ENCODE measurements at regions not wholly inside any gene's neighbourhood (a gene's known extent, or its start where the extent isn't known, plus 50 kb on each side); places are given as distances from the start of the nearest gene placed in this dataset.

- FAIRE-seq (no peak), DNase-seq (ENCODE audit: insufficient read length, low spot score) (no peak)
These were observed 460.8 kb downstream of the ENC1 start for GRCh38 chr5:74179701-74180100.

GRCh38 chr5:74179179-74179578 is 461.3 kb downstream of the ENC1 start:
- DNase-seq (ENCODE audit: insufficient read length, low spot score) (no peak), FAIRE-seq (no peak)

- DNase-seq (ENCODE audit: insufficient read length, low spot score), result no peak
- FAIRE-seq, result no peak
These were observed 462.6 kb downstream of the ENC1 start for GRCh38 chr5:74177961-74178360.

GRCh38 chr5:74174366-74174765 is 466.2 kb downstream of the ENC1 start:
- no peak for DNase-seq (ENCODE audit: insufficient read length, low spot score)
- no peak for FAIRE-seq

- no peak for FAIRE-seq
- no peak for DNase-seq (ENCODE audit: insufficient read length, low spot score)
These were observed 466.9 kb downstream of the ENC1 start for GRCh38 chr5:74173665-74174064.

- DNase-seq (ENCODE audit: insufficient read length, low spot score), result no peak
These were observed 467.3 kb downstream of the ENC1 start for GRCh38 chr5:74173241-74173640.

GRCh38 chr5:74169701-74170100 is 470.8 kb downstream of the ENC1 start:
- DNase-seq (ENCODE audit: insufficient read length, low spot score) (no peak), FAIRE-seq (no peak)

More at GRCh38 chr5:74173241-74173640, 467.3 kb downstream of the ENC1 start:
- no peak for FAIRE-seq

- no peak for DNase-seq (ENCODE audit: insufficient read length, low spot score)
- no peak for FAIRE-seq
These were observed 472.6 kb downstream of the ENC1 start for GRCh38 chr5:74167930-74168315.

- FAIRE-seq (no peak), DNase-seq (ENCODE audit: insufficient read length, low spot score) (no peak)
These were observed 473.2 kb downstream of the ENC1 start for GRCh38 chr5:74167206-74167929.

GRCh38 chr5:74166064-74166463 is 474.5 kb downstream of the ENC1 start:
- no peak for FAIRE-seq
- DNase-seq (ENCODE audit: insufficient read length, low spot score), result no peak

GRCh38 chr5:74164725-74165235 is 475.7 kb downstream of the ENC1 start:
- no peak for DNase-seq (ENCODE audit: insufficient read length, low spot score)
- no peak for FAIRE-seq

GRCh38 chr5:74162524-74162923 is 478.0 kb downstream of the ENC1 start:
- DNase-seq (ENCODE audit: insufficient read length, low spot score) (no peak), FAIRE-seq (no peak)

- no peak for FAIRE-seq
- no peak for DNase-seq (ENCODE audit: insufficient read length, low spot score)
These were observed 479.4 kb downstream of the ENC1 start for GRCh38 chr5:74161170-74161569.

- no peak for FAIRE-seq
- DNase-seq (ENCODE audit: insufficient read length, low spot score), result no peak
These were observed 483.7 kb downstream of the ENC1 start for GRCh38 chr5:74156728-74157383.

- DNase-seq (ENCODE audit: insufficient read length, low spot score) (no peak), FAIRE-seq (no peak)
These were observed 485.0 kb downstream of the ENC1 start for GRCh38 chr5:74155501-74155900.

GRCh38 chr5:74154526-74154925 is 486.0 kb downstream of the ENC1 start:
- no peak for DNase-seq (ENCODE audit: insufficient read length, low spot score)
- FAIRE-seq, result no peak

GRCh38 chr5:74153255-74153790 is 487.2 kb downstream of the ENC1 start:
- no peak for DNase-seq (ENCODE audit: insufficient read length, low spot score)
- FAIRE-seq, result no peak

GRCh38 chr5:74152625-74153254 is 487.8 kb downstream of the ENC1 start:
- FAIRE-seq (no peak), DNase-seq (ENCODE audit: insufficient read length, low spot score) (no peak)

- FAIRE-seq, result no peak
- no peak for DNase-seq (ENCODE audit: insufficient read length, low spot score)
These were observed 488.4 kb downstream of the ENC1 start for GRCh38 chr5:74152136-74152535.

GRCh38 chr5:74149395-74149794 is 491.1 kb downstream of the ENC1 start:
- DNase-seq (ENCODE audit: insufficient read length, low spot score) (no peak), FAIRE-seq (no peak)

- FAIRE-seq (no peak), DNase-seq (ENCODE audit: insufficient read length, low spot score) (no peak)
These were observed 492.2 kb downstream of the ENC1 start for GRCh38 chr5:74148321-74148720.

GRCh38 chr5:74146796-74147195 is 493.7 kb downstream of the ENC1 start:
- FAIRE-seq, result no peak

More at GRCh38 chr5:74146796-74147195, 493.7 kb downstream of the ENC1 start:
- no peak for DNase-seq (ENCODE audit: insufficient read length, low spot score)

All from GM19239 (cell line).